ENCODE measurements at regions not wholly inside any gene's neighbourhood (a gene's known extent, or its start where the extent isn't known, plus 50 kb on each side); places are given as distances from the start of the nearest gene placed in this dataset.
A peak's percentile ranks its signal among the peaks of the same experiment; 100 is the strongest.
"Not testable (repeated sequence)": the region's sequence is repeated elsewhere in the genome, so short reads cannot be mapped to it uniquely, and the experiment has no call there.

DNA sequence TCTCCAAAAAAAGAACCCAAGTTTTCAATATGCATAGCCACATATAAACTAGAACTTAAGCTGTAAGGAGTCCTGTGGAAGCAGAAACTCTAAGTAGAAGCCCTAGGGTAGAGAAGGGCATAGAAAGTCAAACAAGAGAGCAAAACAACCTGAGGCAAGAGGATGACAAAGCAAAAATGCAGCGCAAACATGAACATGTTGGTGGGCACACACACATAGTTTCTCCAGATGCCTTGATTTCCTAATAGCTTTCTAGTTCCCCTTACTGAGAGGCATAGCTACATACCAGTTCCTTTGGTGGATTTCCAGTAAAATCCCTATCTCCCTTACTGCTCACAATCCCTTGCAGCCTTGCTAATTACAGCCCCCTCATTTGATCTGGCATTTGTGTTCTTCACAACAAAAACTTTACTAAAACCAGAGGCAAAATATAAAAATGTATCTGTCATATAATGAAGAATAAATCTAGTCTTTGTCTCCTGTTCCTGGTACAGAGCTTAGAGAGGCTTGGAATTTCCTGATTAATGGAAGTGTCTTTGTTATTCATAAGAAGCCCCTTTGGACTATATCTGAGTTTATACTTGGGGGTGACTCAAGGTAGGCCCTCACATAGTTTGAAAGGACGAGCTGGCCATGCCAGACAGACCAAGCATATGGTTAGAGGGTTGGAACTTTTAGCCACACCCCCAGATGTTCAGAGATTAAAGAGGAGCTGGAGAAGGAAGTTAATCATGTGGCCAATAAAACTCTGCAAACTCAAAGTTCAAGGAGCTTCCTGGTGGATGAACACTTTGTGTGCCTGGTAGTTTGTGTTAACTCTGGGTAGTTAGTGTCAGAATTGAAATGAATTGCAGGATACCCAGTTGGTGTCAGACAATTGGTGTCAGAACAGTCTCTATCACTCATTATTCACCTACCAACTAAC, 52.7 kb upstream of the ZCCHC13 start:
- DNase-seq, result peak; percentile 25

DNA sequence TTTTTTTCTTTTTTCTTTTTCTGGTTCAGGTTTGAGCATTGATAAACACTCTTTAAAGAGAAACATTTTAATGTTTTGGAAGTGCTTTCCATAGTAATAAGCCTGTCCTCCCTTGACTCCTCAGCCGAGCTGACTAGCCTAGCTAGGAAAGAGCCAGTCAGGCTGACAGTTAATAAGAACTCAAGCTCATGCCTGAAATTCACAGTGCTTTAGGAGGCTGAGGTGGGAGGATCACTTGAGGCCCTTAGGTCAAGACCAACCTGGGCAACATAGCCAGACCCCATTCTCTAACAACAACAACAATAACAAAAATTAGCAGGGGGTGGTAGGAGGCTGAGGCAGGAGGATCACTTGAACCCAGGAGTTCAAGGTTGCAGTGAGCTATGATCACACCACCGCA, 53.4 kb upstream of the ZCCHC13 start:
- no peak for DNase-seq

DNA sequence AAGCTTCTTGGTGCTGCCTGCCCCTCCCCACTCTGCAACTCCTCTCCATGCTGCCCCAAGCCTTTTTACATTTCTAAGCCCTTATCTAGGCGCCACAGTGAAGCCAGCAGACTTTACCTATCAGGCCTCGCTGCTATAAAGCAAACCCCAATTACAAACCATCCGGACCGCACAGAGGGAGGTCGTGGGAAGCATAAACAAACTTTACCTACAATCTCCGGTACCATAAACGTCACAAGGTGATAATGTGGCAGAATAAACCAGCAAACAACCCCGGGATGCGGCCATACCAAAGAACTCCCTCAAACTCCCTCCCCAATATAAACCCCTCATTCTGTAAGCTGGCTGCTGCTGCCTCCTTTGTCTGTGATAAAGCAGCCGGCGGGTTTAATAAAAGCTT, 54.0 kb upstream of the ZCCHC13 start:
- DNase-seq, result no peak

DNA sequence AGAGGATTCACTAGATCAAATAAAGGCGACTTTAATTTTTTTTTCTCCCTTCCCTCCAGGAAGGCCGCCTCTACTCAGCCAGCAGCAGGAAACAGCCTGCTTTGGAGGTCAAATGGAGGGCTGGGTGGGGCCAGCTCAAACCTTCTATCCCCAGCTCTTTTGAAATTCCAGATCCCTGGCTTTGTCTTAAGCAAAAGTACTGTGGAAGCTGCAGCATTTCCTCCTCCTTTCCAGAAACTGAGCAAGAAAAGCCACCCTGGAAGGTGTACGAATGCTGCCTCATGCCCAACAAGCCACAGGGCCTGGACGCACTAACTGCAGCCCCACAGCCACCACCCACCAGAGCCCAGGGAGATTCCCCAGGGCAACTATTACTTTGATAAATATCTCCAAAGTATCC, 55.1 kb upstream of the ZCCHC13 start:
- DNase-seq, result no peak

DNA sequence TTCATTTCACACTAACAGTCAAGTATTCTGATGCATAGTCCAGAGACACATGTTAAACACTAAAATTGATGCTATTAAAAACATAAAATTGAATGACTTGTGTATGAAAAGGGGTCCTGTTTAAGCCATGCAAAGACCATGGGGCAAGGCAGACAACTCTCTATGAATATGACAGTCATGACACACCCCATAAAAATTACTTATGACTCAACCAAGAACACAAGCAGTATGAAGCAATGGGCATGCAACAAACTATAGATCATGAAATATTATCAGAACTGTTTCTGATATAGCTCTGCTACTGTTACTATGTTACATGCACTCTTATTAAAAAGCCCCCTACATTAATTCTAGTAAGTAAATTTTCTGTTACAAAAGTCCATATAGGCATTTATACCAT, 57.5 kb upstream of the ZCCHC13 start:
- DNase-seq, result no peak

DNA sequence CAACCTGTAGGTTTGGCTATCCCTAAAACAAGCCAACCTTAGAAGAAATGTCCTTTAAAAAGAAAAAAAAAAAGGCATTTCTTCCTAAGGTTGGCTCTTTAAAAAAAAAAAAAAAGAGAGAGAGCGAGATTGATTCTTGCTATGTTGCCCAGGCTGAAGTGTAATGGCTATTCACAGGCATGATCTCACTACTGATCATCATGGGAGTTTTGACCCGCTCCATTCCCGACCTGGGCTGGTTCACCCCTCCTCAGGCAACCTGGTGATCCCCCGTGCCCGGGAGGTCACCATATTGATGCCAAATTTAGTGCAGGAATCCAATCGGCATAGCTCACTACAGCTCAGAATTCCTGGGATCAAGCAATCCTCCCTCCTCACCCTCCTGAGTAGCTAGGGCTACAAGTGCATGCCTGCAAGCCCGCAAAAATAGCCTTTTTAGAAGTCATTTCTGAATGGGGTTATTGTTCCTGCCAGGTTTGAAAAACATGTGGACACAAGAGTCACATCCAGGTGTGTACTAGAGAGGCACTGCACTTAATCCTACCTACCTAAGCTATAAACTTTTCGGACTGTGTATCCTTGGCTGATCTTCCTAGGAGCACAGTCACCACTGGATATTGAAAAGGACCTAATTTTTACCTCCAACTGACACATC, 61.4 kb upstream of the ZCCHC13 start:
- no peak for DNase-seq

DNA sequence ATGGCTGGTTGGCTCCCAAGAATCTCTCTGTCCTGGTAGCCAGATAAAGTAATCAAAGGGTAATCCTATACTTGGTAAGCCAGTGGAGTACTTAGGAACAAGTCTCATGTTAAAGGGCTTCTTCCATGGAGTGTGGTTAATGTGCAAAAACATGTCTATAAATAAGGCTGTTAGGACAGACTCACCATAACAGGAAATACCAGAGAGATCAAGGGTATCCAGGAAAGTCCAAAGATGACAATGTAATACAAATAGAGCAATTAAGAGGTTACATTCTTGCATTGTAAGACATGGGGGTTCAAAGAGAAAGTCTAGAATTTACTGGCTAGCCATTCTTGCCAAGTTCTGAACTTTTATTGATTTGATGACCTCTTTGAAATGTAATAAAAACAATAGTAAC, 61.9 kb upstream of the ZCCHC13 start:
- DNase-seq, result no peak

DNA sequence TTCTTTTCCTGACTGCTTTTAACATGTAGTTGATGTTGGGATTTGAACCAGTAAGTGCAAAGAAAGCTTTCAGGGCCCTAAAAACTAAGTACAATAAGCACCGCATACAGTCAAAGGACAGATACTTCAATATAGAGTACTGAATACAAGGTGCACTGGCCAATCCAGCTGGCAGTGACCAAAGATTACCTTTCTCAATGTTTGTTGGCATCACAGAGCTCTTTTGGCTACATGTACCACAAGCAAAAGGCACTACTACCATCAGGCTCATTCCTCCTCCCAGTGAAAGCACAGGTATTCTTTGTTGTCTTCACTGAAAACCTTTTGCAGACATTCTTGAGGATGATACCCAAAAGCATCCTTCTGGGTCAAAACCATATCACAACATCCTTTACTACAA, 65.2 kb upstream of the ZCCHC13 start:
- DNase-seq, result no peak

DNA sequence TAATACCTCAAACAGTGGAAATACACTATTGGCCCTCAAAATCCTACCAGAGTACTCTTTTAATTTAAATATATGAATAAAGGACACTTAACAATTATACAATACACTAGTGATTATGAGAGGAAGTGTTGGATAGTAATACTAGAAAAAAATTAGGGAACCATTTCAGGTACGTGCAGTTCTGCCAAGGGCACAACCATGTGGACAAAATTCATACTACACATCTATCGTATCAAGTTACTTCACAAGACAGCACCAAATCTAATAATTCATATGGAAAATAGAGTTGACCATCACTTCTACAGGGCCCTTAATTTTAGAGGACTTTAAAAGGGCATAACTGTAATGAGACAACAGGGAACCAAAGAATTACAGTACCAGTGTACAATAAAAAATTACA, 69.2 kb upstream of the ZCCHC13 start:
- DNase-seq, result no peak

DNA sequence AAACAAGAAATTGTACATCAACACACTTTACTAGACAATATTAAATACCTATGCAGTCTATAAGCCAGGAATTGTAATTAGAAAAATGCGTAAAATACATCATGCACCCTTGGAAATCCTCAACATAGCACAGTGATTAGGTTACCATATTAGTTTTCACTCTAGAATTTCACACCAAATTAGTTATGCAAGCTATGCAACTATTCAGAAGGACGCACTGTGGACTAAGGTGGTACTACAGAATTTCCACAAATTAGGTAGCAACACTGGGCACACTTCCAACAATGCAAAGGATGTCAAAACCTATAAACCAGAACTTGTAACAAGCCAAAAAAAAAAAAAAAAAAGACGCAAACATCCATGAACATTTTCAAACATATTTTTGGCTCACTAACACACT, 71.1 kb upstream of the ZCCHC13 start:
- no peak for DNase-seq

DNA sequence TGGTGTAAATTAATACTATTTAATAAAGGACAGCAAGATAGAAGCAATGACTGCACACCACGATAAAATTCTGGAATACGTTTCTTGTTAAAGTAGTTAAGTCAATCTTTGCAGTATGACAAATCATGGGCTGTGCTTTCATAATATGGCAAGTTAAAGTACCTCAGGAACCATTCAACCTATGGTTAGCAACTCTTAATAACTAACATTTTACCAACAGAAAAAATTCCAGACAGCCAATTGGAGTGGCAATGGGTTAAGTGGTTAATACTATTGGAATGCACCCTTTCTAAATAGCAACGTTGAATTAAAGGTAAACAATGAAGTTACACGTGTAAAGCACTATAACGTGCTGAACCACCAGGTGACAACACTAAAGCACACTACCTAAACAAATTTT, 72.4 kb upstream of the ZCCHC13 start:
- DNase-seq, result no peak

DNA sequence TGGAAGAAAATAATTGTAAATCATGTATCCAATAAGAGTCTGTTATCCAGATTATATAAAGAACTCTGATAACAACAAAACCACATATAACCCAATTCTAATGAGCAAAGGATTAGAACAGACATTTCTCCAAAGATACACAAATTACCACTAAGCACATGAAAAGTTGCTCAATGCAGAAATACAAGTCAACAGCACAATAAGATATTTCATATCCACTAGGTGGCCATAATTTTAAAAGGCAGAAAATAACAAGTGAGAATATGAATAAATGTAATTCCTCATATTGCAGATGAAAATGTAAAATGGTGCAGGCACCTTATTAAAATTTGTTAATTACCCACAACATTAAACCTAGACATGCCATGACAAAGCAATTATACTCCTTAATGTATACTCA, 73.9 kb upstream of the ZCCHC13 start:
- no peak for DNase-seq

DNA sequence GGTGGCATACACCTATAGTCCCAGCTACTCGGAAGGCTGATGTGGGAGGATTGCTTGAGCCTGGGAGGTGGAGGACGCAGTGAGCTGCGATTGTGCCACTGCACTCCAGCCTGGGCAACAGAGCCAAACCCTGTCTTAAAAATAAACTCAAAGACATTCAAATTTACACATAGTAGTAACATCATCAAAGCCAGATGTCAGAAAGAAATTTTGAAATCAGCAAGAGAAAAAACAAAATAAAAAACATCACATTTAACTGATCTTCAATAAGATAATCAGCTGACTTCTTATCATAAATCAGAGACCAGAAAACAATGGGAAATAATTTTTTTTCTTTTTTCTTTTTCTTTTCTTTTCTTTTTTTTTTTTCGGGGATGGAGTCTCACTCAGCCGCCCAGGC, 78.9 kb upstream of the ZCCHC13 start:
- DNase-seq, result no peak

DNA sequence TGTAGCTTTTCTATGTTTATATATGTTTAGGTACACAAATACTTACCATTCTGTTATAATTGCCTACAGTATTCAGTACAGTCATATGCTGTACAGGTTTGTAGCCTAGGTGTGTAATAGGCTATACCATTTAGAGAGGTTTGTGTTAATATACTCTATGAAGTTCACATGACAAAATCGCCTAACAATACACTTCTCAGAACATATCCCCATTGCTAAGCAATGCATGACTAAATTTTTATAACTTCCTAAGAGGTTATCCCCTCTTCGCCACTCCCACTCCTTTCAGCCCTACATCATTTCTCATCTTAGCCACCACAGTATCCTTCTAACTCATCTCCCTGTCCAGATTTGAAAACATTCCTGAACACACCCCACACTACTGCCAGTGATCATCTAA, 83.7 kb upstream of the ZCCHC13 start:
- no peak for DNase-seq

DNA sequence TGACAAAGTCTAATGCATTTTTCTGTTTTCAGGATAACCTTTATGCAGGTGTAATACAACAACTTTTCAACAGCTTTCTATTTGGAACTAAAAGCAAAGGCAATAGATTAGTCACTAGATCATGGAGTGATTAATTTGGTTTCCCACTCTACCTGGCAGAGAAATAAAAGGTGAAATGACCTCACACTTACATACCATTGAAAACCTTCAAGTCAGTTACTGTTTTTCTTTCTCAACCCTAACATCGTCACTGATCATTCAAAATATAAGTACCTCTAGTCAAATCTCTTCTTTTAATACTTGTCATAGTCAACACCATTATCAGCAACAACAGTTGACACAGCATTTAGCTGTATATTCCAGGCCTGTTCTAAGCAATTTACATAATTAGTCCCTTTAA, 85.1 kb upstream of the ZCCHC13 start:
- no peak for DNase-seq

DNA sequence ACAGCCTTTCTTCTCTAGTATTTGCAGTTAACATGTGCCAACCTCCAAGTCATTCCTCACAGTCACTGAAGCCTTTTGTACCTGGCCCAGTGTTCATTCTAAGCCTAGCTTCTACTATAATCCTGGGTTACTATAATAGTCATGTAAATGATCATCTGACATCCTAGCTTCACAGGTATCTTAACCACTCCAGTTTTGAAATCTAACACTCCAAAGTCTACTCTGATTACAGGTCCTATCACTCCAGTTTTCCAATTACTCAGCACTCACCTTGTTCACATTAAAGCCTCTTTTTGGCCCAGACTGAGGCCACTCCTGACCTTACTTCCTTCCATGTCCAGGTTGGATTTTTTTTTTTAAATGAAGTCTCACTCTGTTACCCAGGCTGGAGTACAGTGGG, 87.6 kb upstream of the ZCCHC13 start:
- DNase-seq, result no peak

DNA sequence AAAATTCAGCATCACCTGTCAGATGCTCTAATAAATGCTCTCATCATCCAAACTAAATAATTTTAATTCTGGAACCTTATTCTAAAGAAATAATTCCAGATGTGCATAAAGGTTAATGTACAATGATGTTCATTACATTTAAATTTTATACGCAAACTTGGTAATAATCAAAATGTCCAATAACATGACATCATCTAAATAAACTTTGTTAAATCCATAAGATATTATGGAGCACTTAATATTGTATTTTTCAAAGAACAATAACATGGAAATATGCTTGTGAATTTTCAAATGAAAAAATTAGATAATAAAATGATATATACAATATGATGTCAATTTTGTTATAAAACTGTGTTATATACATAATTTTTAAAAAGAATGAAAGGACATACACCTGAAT, 92.1 kb upstream of the ZCCHC13 start:
- no peak for DNase-seq

DNA sequence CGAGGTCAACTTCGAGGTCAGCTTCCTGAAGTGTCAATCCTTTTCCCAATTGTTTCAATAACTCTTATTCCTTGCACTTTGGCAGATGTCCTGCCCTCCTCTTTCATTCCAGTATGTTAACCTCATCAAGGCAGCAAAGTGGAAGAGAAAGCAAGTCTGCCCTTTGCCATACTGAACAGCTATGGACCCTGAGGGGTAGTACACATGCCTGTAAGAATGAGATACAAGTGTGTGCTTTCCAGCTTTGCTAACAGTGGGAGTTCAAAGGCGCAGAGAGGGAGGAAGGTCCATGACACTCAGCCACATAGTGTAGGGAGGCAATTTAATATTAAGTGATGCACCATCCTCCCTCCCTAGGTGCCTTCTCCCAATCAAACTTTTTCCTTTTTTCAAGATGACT, 96.4 kb upstream of the ZCCHC13 start:
- DNase-seq, result no peak

DNA sequence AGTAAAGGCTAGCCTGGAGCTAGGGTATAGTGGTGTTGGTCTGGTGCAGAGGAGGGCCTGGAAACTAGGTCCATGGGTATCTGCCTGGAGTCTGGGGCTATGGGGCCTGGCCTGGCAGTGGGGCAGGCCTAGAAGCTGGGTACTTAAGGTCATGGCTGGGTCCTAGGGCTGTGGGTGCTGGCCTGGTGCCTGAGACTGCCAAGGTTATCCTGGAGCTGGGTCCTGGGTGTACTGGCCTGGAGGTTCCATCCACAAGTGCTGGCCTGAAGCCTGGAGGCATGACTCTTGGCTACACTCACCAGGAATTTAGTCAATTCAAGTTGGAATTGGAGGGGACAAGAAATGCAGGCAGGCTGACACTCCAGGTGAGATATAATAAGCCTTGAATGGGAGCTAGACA, 108.4 kb upstream of the ZCCHC13 start:
- DNase-seq, result no peak

DNA sequence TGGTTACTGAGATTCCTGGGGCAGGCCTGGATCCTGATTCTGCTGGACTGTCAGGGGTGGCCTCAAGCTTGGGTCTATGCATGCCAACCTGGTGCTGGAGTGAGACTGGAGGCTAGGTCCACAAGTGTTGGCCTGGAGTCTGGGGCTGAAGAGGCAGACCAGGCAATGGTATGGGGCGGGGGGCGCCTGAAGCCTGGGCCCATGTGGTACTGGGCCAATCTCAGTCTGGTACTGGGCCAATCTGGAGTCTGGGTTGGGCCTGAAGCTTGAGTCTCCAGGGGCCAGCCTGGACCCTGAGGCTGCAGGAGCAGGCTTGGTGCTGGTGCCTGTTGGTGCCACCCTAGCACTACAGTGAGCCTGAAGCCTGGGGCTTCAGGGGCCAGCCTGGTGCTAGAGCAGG, 108.9 kb upstream of the ZCCHC13 start:
- DNase-seq, result no peak

DNA sequence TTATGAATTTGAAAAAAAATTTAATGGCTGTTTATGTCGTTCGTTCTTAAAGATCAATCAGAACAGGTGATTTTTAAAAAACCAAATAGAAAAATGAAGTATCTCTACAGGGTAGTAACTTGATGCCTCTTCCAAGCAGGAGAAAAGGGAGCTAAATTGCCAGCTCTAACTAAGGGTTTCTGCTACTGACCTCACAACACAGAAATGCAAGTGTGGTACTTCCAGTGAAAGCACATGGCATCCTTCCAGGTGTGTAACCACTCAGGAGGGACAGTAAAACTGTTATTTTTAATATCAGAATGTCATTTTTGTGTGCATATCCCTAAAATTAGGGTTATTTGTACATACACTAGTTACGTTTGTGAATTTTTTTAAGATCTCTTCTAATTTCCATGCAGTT, 116.8 kb upstream of the ZCCHC13 start:
- no peak for DNase-seq

DNA sequence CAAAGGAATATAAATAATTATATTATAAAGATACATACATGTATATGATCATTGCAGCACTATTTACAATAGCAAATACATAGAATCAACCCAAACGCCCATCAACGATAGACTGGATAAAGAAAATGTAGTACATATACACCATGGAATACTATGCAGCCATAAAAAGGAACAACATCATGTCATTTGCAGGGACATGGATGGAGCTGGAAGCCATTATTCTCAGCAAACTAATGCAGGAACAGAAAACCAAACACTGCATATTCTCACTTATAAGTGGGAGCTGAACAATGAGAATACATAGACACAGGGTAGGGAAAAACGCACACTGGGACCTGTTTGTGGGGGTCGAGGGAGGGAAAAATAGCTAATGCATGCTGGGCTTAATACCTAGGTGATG, 120.9 kb upstream of the ZCCHC13 start:
- not testable (repeated sequence) for DNase-seq

DNA sequence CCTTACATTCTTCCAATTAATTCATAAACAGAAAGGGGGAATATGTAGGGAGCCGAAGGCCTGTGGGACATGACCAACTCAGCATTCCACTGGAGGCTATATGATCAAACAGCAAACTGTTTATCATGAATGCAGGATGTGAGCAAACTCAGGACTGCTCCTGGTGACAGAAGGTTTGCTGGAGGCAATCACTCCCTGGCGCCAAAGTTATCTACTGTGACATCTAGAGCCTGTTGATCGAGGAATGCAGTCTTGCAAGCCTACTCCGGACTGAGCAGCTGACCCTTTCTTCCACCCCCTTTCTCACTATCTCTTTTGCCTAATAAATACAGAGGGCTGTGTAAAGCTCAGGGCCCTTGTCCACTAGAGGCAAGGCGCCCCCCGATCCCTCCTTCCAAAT, 122.0 kb upstream of the ZCCHC13 start:
- not testable (repeated sequence) for DNase-seq

DNA sequence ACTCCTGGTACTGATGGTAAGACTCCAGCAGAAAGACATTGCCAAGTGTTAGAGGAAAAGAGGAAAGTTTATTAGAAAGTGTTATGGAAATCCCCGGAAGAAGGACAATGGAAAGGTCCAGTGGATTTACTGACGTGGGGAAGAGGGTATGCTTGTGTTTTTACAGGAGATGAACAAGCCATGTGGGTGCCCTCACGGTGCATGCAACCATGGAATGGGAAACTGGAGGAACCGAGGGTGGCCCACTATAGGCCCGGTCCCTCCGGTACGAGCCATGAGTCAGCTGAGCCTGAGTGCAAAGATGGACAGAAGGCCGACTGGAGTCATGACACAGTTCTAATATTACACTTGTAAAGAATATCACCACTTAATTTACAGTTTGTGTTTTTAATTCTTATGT, 123.3 kb upstream of the ZCCHC13 start:
- DNase-seq, result no peak

DNA sequence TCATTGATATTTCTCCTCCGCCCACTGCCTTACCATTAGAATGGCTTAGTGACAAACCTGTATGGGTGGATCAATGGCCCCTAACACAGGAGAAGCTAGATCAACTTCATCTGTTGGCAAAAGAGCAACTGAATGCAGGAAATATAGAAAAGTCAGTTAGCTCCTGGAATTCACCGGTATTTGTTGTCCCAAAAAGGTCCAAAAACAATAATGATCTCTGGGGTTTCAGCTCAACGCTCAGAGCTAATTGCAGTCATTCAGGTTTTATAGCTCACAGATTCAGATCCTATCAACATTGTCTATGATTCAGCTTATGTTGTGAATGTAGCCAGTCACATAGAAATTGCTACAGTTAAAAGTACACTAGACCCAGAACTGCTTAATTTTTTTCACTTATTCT, 124.0 kb upstream of the ZCCHC13 start:
- DNase-seq, result no peak
